ENCODE measurements at regions not wholly inside any gene's neighbourhood (a gene's known extent, or its start where the extent isn't known, plus 50 kb on each side); places are given as distances from the start of the nearest gene placed in this dataset.

- CTCF ChIA-PET, result no interaction called here
- POLR2A ChIA-PET, result no interaction called here
- no peak for DNase-seq
- H3K27me3 ChIP-seq (replicated peaks in 2 of 5; ENCODE audit: control insufficient read depth in 4 of 5, insufficient read depth in 5 of 5, low read length in 4 of 5), result no peaks in the 10 kb centered on the region
- H3K36me3 ChIP-seq (ENCODE audit: control insufficient read depth in 4 of 4, insufficient read depth in 4 of 4, low read length in 3 of 4), result peaks cover 0 to 12% (median 5%) of the 10 kb centered on the region in 4 experiments
- no peak overlapping the region for H3K4me3 ChIP-seq (ENCODE audit: control insufficient read depth in 1 of 7, extremely low read depth in 1 of 7, insufficient read depth in 4 of 7, low read depth in 2 of 7, low read length in 6 of 7)
- H3K4me1 ChIP-seq (ENCODE audit: control extremely low read depth in 1 of 4, control insufficient read depth in 4 of 4, insufficient read depth in 4 of 4, low read length in 3 of 4), result no peaks in the 10 kb centered on the region
- WGBS (ENCODE audit: insufficient coverage), result no CpG with 5 or more reads among the region's 2 CpGs
- H3K27ac ChIP-seq (ENCODE audit: insufficient read depth in 1 of 2, low read depth in 1 of 2, low read length in 2 of 2, poor library complexity in 1 of 2, severe bottlenecking in 2 of 2), result no peak overlapping the region
- no peaks in the 10 kb centered on the region for H3K9me3 ChIP-seq (ENCODE audit: control extremely low read depth in 1 of 5, control insufficient read depth in 4 of 5, insufficient read depth in 2 of 5, low read depth in 1 of 5, low read length in 4 of 5)
Observed at GRCh38 chr6:21679761-21680265, 86.3 kb downstream of the SOX4 start.

GRCh38 chr6:21680611-21681010 lies 87.1 kb downstream of the SOX4 start:
- WGBS (ENCODE audit: insufficient coverage), result 96% methylated on average over 3 of the region's 4 CpGs

GRCh38 chr6:21690489-21690888 lies 96.9 kb downstream of the SOX4 start:
- ChIA-PET CTCF (no interaction called here), POLR2A (no interaction called here)
- Histone ChIP-seq H3K27ac (ENCODE audit: insufficient read depth in 1 of 2, low read depth in 1 of 2, low read length in 2 of 2, poor library complexity in 1 of 2, severe bottlenecking in 2 of 2) (no peak overlapping the region), H3K4me3 (ENCODE audit: control insufficient read depth in 1 of 7, extremely low read depth in 1 of 7, insufficient read depth in 4 of 7, low read depth in 2 of 7, low read length in 6 of 7) (no peak overlapping the region), H3K27me3 (replicated peaks in 2 of 5; ENCODE audit: control insufficient read depth in 4 of 5, insufficient read depth in 5 of 5, low read length in 4 of 5) (no peaks in the 10 kb centered on the region), H3K9me3 (ENCODE audit: control extremely low read depth in 1 of 5, control insufficient read depth in 4 of 5, insufficient read depth in 2 of 5, low read depth in 1 of 5, low read length in 4 of 5) (peaks cover 0 to 5% (median 4%) of the 10 kb centered on the region in 5 experiments), H3K4me1 (ENCODE audit: control extremely low read depth in 1 of 4, control insufficient read depth in 4 of 4, insufficient read depth in 4 of 4, low read length in 3 of 4) (peaks cover 4 to 15% (median 10%) of the 10 kb centered on the region in 4 experiments), H3K36me3 (ENCODE audit: control insufficient read depth in 4 of 4, insufficient read depth in 4 of 4, low read length in 3 of 4) (peaks cover 0 to 14% (median 9%) of the 10 kb centered on the region in 4 experiments)
- DNase-seq, result no peak

More at GRCh38 chr6:21680611-21681010, 87.1 kb downstream of the SOX4 start:
- Histone ChIP-seq H3K36me3 (ENCODE audit: control insufficient read depth in 4 of 4, insufficient read depth in 4 of 4, low read length in 3 of 4) (peaks cover 0 to 13% (median 5%) of the 10 kb centered on the region in 4 experiments), H3K27me3 (replicated peaks in 2 of 5; ENCODE audit: control insufficient read depth in 4 of 5, insufficient read depth in 5 of 5, low read length in 4 of 5) (no peaks in the 10 kb centered on the region), H3K4me1 (ENCODE audit: control extremely low read depth in 1 of 4, control insufficient read depth in 4 of 4, insufficient read depth in 4 of 4, low read length in 3 of 4) (peaks cover 0 to 6% (median 2%) of the 10 kb centered on the region in 4 experiments), H3K9me3 (ENCODE audit: control extremely low read depth in 1 of 5, control insufficient read depth in 4 of 5, insufficient read depth in 2 of 5, low read depth in 1 of 5, low read length in 4 of 5) (no peaks in the 10 kb centered on the region), H3K27ac (ENCODE audit: insufficient read depth in 1 of 2, low read depth in 1 of 2, low read length in 2 of 2, poor library complexity in 1 of 2, severe bottlenecking in 2 of 2) (no peak overlapping the region), H3K4me3 (ENCODE audit: control insufficient read depth in 1 of 7, extremely low read depth in 1 of 7, insufficient read depth in 4 of 7, low read depth in 2 of 7, low read length in 6 of 7) (no peak overlapping the region)
- POLR2A ChIA-PET, result no interaction called here
- CTCF ChIA-PET, result no interaction called here
- no peak for DNase-seq

- Histone ChIP-seq H3K4me3 (ENCODE audit: control insufficient read depth in 1 of 7, extremely low read depth in 1 of 7, insufficient read depth in 4 of 7, low read depth in 2 of 7, low read length in 6 of 7) (no peak overlapping the region), H3K36me3 (ENCODE audit: control insufficient read depth in 4 of 4, insufficient read depth in 4 of 4, low read length in 3 of 4) (peaks cover 0 to 14% (median 8%) of the 10 kb centered on the region in 4 experiments), H3K9me3 (ENCODE audit: control extremely low read depth in 1 of 5, control insufficient read depth in 4 of 5, insufficient read depth in 2 of 5, low read depth in 1 of 5, low read length in 4 of 5) (peaks cover 0 to 5% (median 4%) of the 10 kb centered on the region in 5 experiments), H3K27ac (ENCODE audit: insufficient read depth in 1 of 2, low read depth in 1 of 2, low read length in 2 of 2, poor library complexity in 1 of 2, severe bottlenecking in 2 of 2) (no peak overlapping the region), H3K27me3 (replicated peaks in 2 of 5; ENCODE audit: control insufficient read depth in 4 of 5, insufficient read depth in 5 of 5, low read length in 4 of 5) (no peaks in the 10 kb centered on the region), H3K4me1 (ENCODE audit: control extremely low read depth in 1 of 4, control insufficient read depth in 4 of 4, insufficient read depth in 4 of 4, low read length in 3 of 4) (peaks cover 4 to 9% (median 8%) of the 10 kb centered on the region in 4 experiments)
- ChIA-PET POLR2A (interaction anchor here (0.6 kb wide), 1 partner anchor 92 kb away, joined by 3 read pairs; no protein-coding TSS in a partner anchor), CTCF (interaction anchor here (0.6 to 0.7 kb wide), 2 partner anchors 463 to 1146 kb away, joined by 3 to 4 read pairs; no protein-coding TSS in a partner anchor)
- no peak for DNase-seq
- no CpG with 5 or more reads among the region's 5 CpGs for WGBS (ENCODE audit: insufficient coverage)
Observed at GRCh38 chr6:21691685-21692346, 98.3 kb downstream of the SOX4 start.

- WGBS (ENCODE audit: insufficient coverage), result no CpG with 5 or more reads among the region's 1 CpG
- Histone ChIP-seq H3K27ac (ENCODE audit: insufficient read depth in 1 of 2, low read depth in 1 of 2, low read length in 2 of 2, poor library complexity in 1 of 2, severe bottlenecking in 2 of 2) (peak overlapping the region in 1 of 2 experiments; percentile 56), H3K36me3 (ENCODE audit: control insufficient read depth in 4 of 4, insufficient read depth in 4 of 4, low read length in 3 of 4) (peaks cover 0 to 14% (median 6%) of the 10 kb centered on the region in 4 experiments), H3K27me3 (replicated peaks in 2 of 5; ENCODE audit: control insufficient read depth in 4 of 5, insufficient read depth in 5 of 5, low read length in 4 of 5) (no peaks in the 10 kb centered on the region), H3K4me3 (ENCODE audit: control insufficient read depth in 1 of 7, extremely low read depth in 1 of 7, insufficient read depth in 4 of 7, low read depth in 2 of 7, low read length in 6 of 7) (peak overlapping the region in 3 of 7 experiments; percentile 3 to 54 (median 20)), H3K9me3 (ENCODE audit: control extremely low read depth in 1 of 5, control insufficient read depth in 4 of 5, insufficient read depth in 2 of 5, low read depth in 1 of 5, low read length in 4 of 5) (peaks cover 0 to 4% (median 2%) of the 10 kb centered on the region in 5 experiments), H3K4me1 (ENCODE audit: control extremely low read depth in 1 of 4, control insufficient read depth in 4 of 4, insufficient read depth in 4 of 4, low read length in 3 of 4) (peaks cover 4 to 9% (median 8%) of the 10 kb centered on the region in 4 experiments)
- ChIA-PET CTCF (interaction anchor here (0.6 to 1.8 kb wide), 4 partner anchors 12 to 36 kb away, joined by 3 to 6 read pairs (median 4); no protein-coding TSS in a partner anchor), POLR2A (interaction anchor here (0.6 to 1.4 kb wide), 3 partner anchors 99 to 1772 kb away, joined by 3 to 8 read pairs (median 3); partner anchors contain the start of gene SOX4)
- peak; percentile 14 to 70 (median 67) for DNase-seq
Observed at GRCh38 chr6:21692721-21693120, 99.2 kb downstream of the SOX4 start.

GRCh38 chr6:21694168-21694567 lies 100.6 kb downstream of the SOX4 start:
- peaks cover 0 to 4% (median 1%) of the 10 kb centered on the region in 4 experiments for H3K36me3 ChIP-seq (ENCODE audit: control insufficient read depth in 4 of 4, insufficient read depth in 4 of 4, low read length in 3 of 4)
- no CpG with 5 or more reads among the region's 2 CpGs for whole genome bisulfite sequencing (ENCODE audit: insufficient coverage)
- H3K27ac ChIP-seq (ENCODE audit: insufficient read depth in 1 of 2, low read depth in 1 of 2, low read length in 2 of 2, poor library complexity in 1 of 2, severe bottlenecking in 2 of 2), result no peak overlapping the region
- ChIA-PET POLR2A (no interaction called here), CTCF (interaction anchor here (0.6 to 1.8 kb wide), 5 partner anchors 10 to 94 kb away, joined by 3 to 6 read pairs (median 3); no protein-coding TSS in a partner anchor)
- no peaks in the 10 kb centered on the region for H3K9me3 ChIP-seq (ENCODE audit: control extremely low read depth in 1 of 5, control insufficient read depth in 4 of 5, insufficient read depth in 2 of 5, low read depth in 1 of 5, low read length in 4 of 5)
- no peaks in the 10 kb centered on the region for H3K27me3 ChIP-seq (replicated peaks in 2 of 5; ENCODE audit: control insufficient read depth in 4 of 5, insufficient read depth in 5 of 5, low read length in 4 of 5)
- H3K4me1 ChIP-seq (ENCODE audit: control extremely low read depth in 1 of 4, control insufficient read depth in 4 of 4, insufficient read depth in 4 of 4, low read length in 3 of 4), result peaks cover 4 to 9% (median 8%) of the 10 kb centered on the region in 4 experiments
- no peak overlapping the region for H3K4me3 ChIP-seq (ENCODE audit: control insufficient read depth in 1 of 7, extremely low read depth in 1 of 7, insufficient read depth in 4 of 7, low read depth in 2 of 7, low read length in 6 of 7)
- no peak for DNase-seq
